Lower lobe of right lung (tissue), 2 donors: ENCODE measurements at regions not wholly inside any gene's neighbourhood (a gene's known extent, or its start where the extent isn't known, plus 50 kb on each side); places are given as distances from the start of the nearest gene placed in this dataset.

Source experiments
- ATAC-seq, 2 donors: fragments of 200-7000 bp; cut with Tn5 transposase; one replicate each; pipeline ENCODE4 v1.9.1; 2020 to 2022; ENCODE audit warnings: mild to moderate bottlenecking in 2 of 2, moderate library complexity in 2 of 2
- DNase-seq: peaks from one replicate; pipeline ENCODE4 v3.0.0-alpha.2; 2020
- H3K27ac ChIP-seq: fragments of 200-600 bp; one replicate; pipeline ENCODE4 v1.8.0; 2022
- H3K27me3 ChIP-seq: fragments of 200-600 bp; one replicate; pipeline ENCODE4 v1.8.0; 2022; ENCODE audit warnings: low read depth
- H3K36me3 ChIP-seq: fragments of 200-600 bp; one replicate; pipeline ENCODE4 v1.8.0; 2022; ENCODE audit warnings: mild to moderate bottlenecking
- H3K4me1 ChIP-seq: fragments of 200-600 bp; one replicate; pipeline ENCODE4 v1.8.0; 2022
- H3K4me3 ChIP-seq: fragments of 200-600 bp; one replicate; pipeline ENCODE4 v1.8.0; 2022; ENCODE audit warnings: mild to moderate bottlenecking
- H3K9me3 ChIP-seq: fragments of 200-600 bp; one replicate; pipeline ENCODE4 v1.8.0; 2022
- intact Hi-C: fragments of 100-400 bp; cut with DNase I; formaldehyde crosslinking; loops from one replicate; pipeline ENCODE4 v1.11.0; 2022
- TF ChIP-seq, protein P1 (sequence below): fragments of 200-600 bp; IDR thresholded peaks from one replicate; pipeline ENCODE4 v1.8.0; 2022; ENCODE audit warnings: antibody characterized with exemption, mild to moderate bottlenecking
- donor health status: DM: no; HTN: yes; CAD: no; lungs with severe emphysema.

DNA sequence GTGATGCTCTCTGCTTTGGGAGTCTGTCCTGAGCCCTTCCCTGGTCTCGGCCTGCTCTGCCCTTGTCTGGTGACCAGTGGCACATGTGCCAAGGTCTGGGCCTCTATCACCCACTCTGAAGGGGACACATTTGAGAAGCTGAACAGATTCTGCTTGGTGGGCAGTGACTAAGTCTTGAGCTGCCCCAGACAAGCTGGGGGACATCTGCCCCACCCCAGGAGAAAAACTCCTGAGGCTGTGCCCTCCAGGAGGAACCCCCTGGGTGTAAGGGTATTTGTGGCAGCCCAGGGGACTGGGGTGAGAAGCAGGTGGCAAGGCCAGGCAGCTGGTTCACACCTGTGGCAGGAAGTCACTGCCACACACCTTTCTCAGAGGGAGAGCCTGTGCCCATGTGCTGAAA lies 342.1 kb downstream of the DYSF start:
- no peaks in the 10 kb centered on the region for H3K4me1 ChIP-seq
- H3K4me3 ChIP-seq = no peak overlapping the region
- intact Hi-C loops = loop anchor here (5.0 kb wide), 1 partner anchor 183 kb away; no protein-coding TSS in a partner anchor
- no peak for ATAC-seq
- no peaks in the 10 kb centered on the region for H3K36me3 ChIP-seq
- H3K9me3 ChIP-seq = no peaks in the 10 kb centered on the region
- H3K27me3 ChIP-seq = no peaks in the 10 kb centered on the region
- H3K27ac ChIP-seq = no peak overlapping the region
- TF ChIP-seq, protein P1, sequence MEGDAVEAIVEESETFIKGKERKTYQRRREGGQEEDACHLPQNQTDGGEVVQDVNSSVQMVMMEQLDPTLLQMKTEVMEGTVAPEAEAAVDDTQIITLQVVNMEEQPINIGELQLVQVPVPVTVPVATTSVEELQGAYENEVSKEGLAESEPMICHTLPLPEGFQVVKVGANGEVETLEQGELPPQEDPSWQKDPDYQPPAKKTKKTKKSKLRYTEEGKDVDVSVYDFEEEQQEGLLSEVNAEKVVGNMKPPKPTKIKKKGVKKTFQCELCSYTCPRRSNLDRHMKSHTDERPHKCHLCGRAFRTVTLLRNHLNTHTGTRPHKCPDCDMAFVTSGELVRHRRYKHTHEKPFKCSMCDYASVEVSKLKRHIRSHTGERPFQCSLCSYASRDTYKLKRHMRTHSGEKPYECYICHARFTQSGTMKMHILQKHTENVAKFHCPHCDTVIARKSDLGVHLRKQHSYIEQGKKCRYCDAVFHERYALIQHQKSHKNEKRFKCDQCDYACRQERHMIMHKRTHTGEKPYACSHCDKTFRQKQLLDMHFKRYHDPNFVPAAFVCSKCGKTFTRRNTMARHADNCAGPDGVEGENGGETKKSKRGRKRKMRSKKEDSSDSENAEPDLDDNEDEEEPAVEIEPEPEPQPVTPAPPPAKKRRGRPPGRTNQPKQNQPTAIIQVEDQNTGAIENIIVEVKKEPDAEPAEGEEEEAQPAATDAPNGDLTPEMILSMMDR = no peak
- DNase-seq = no peak

DNA sequence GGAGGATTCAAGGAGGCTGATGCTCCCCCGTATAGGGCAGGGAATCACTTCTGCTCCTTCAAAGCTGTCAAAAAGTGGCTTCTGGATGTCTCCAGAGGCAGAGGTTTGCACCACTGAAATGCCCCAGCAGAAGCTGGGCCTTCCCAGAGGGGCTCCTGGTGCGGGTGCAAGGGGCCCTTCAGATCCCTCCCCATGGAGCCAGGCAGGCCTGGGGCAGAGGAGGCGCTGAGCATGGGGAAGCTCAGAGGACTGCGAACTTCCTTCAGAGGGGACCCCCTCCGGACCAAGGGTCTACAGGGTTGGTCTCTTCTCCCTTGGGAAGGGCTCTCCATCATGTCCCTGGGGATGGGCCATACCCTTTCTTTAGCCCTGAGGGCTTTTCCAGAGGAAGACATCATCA lies 341.2 kb downstream of the DYSF start:
- no peaks in the 10 kb centered on the region for H3K27me3 ChIP-seq

DNA sequence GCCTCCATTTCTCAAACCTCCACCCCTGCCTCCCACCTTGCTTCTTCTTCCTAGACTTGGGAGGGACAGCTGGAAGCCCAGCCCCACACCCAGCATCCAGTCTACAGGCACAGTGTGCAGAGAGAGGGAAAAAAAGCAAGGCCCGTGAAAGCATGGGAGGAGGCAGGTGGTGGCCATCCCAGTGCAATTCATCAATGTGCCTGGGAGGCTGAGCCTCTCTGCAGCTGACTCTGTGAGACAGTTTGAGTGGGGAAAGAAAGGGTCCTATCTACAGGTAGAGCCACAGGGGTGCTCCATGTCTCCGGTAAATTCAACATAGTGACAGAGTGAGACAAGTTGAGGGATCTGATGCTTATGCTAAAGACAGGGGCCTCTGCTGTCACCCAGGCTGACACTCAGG lies 340.6 kb downstream of the DYSF start:
- ATAC-seq (no peak), DNase-seq (no peak)
- Histone ChIP-seq H3K4me3 (no peak overlapping the region), H3K27ac (no peak overlapping the region), H3K9me3 (no peaks in the 10 kb centered on the region), H3K36me3 (no peaks in the 10 kb centered on the region), H3K27me3 (no peaks in the 10 kb centered on the region), H3K4me1 (no peaks in the 10 kb centered on the region)
- TF ChIP-seq, protein P1 = no peak
- intact Hi-C loops = no loop called here

More for the DNA sequence above, 341.2 kb downstream of the DYSF start:
- intact Hi-C loops = loop anchor here (5.0 kb wide), 1 partner anchor 182 kb away; no protein-coding TSS in a partner anchor
- no peaks in the 10 kb centered on the region for H3K9me3 ChIP-seq
- no peaks in the 10 kb centered on the region for H3K4me1 ChIP-seq
- no peak overlapping the region for H3K27ac ChIP-seq
- no peaks in the 10 kb centered on the region for H3K36me3 ChIP-seq
- TF ChIP-seq, protein P1 = no peak
- H3K4me3 ChIP-seq = no peak overlapping the region
- ATAC-seq (no peak), DNase-seq (no peak)

DNA sequence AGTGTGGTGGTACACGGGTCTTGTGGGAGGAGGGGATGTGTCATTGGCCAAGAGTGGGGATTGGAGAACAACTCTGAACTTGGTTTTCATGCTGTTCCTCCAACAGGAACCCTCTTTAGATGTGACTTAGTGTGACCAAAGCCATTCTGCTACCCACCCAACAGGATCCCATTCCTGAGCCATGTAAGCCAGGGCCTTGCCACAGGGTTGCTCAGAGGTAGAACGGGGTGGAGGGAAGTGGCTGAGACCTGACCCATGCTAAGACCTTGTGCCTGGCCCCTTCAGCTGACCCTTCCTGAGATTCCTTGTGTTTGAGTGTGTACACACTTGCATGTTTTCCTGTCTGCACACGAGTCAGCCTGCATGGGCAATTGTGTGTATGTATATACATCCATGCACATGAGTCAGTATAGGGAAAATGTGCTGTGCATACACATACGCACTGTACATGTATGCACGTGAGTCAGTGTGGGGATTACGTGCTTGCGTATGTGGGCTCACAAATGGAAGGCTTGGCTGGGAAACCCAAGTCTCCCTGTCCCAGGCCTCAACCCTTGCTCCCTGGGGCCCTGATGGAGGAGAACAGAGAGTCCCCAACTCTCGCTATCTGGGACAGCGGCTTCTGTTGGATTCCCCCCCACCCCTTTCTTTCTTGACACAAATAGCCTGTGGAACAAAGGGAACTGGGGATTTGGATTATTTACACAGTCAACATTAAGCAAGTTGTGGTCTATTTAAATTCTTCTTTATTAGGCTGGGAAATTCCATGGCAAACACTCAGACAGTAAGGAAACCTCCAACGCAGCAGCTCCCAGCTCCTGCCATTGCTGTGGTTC lies 339.8 kb downstream of the DYSF start:
- DNase-seq (no peak), ATAC-seq (no peak)
- no peaks in the 10 kb centered on the region for H3K36me3 ChIP-seq
- no peaks in the 10 kb centered on the region for H3K4me1 ChIP-seq
- intact Hi-C loops = no loop called here
- H3K4me3 ChIP-seq = no peak overlapping the region
- H3K27ac ChIP-seq = no peak overlapping the region
- TF ChIP-seq, protein P1 = no peak
- no peaks in the 10 kb centered on the region for H3K27me3 ChIP-seq
- H3K9me3 ChIP-seq = no peaks in the 10 kb centered on the region

DNA sequence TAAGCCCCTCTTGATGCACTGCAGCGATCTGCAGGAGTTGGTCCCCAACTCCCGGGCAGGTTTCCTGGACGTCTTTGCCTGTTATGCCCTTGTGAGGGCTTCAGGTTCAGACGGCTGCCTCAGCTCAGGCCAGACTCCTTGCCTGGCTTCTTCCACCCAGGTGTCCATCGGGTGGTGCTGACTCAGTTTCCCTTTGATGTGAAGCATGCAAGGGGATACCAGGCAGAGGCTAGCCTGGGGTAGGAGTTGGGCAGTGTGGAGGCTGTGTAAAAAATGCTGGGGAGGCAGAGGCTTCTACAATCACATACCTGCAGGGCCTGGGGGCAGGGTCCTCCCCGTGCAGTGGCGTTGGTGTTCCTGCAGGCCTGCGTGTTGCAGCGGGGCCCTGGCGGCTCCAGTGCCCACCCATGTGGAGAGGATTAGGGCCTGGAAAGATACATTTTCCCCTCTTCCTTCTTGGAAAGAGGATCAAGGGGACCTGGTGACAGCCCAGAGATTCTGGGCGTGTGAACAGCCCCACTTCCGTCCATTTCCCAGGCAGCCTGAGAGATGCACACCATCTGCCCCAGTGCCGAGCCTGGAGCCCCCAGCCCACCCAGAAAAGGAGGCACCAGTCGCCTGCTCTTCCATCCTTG lies 338.3 kb downstream of the DYSF start:
- H3K4me3 ChIP-seq = no peak overlapping the region
- no peaks in the 10 kb centered on the region for H3K27me3 ChIP-seq
- no peak overlapping the region for H3K27ac ChIP-seq
- TF ChIP-seq, protein P1 = no peak
- H3K9me3 ChIP-seq = no peaks in the 10 kb centered on the region
- no peaks in the 10 kb centered on the region for H3K4me1 ChIP-seq
- intact Hi-C loops = no loop called here
- H3K36me3 ChIP-seq = no peaks in the 10 kb centered on the region
- DNase-seq (no peak), ATAC-seq (no peak)
